Left renal pelvis (tissue), 4 donors: ENCODE measurements at regions not wholly inside any gene's neighbourhood (a gene's known extent, or its start where the extent isn't known, plus 50 kb on each side); places are given as distances from the start of the nearest gene placed in this dataset.
A peak's percentile ranks its signal among the peaks of the same experiment; 100 is the strongest.
"Not testable (repeated sequence)": the region's sequence is repeated elsewhere in the genome, so short reads cannot be mapped to it uniquely, and the experiment has no call there.

Experiments
- DNase-seq, 4 donors: peaks; one replicate each; pipeline ENCODE4 v3.0.0-alpha.2; 2013; ENCODE audit warnings: low read depth in 4 of 4, low spot score in 3 of 4

DNA sequence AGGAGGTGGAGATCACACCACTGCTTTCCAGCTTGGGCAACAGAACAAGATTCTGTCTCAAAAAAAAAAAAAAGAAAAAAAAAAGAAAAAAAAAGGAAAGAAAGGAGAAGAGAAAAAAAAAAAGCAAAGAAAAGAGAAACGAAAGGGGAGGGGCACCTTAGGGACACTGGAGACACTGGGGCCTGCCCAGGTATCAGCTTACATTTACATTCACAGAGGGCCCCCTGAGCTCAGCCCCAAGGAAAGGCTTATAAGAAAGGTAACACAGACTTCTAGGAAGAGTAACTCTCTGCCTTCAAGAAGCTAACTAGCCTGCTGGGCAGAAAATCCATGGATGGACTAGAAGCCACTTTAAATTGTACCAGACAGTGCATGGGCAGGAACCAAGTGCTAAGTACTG lies 108.8 kb downstream of the NPY start:
- DNase-seq, result no peak

DNA sequence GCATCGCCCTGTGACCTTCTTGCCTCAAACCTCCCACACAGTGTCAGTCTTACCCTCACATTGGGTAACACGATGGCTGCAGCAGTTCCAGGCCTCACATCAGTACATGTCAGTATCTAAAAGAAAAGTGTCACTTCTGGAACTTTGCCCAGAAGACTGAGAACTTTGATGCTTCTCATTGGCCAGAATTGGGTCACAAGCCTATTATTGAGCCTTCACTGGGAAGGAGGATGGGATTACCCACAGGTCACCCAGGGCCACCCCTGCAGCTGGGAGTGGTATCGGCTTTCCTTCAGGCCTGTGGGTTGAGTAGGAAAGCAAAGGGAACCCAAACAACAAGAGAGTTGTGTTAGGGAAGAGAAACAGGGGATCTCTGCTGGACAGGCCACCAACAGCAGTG lies 111.5 kb downstream of the NPY start:
- DNase-seq, result peak in 1 of 4 donors; percentile 36

DNA sequence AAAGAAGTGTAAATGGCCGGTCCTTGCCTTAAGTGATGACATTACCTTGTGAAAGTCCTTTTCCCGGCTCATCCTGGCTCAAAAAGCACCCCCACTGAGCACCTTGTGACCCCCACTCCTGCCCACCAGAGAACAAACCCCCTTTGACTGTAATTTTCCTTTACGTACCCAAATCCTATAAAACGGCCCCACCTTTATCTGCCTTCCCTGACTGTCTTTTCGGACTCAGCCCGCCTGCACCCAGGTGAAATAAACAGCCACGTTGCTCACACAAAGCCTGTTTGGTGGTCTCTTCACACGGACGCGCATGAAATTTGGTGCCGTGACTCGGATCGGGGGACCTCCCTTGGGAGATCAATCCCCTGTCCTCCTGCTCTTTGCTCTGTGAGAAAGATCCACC lies 112.4 kb downstream of the NPY start:
- DNase-seq, result not testable (repeated sequence)

DNA sequence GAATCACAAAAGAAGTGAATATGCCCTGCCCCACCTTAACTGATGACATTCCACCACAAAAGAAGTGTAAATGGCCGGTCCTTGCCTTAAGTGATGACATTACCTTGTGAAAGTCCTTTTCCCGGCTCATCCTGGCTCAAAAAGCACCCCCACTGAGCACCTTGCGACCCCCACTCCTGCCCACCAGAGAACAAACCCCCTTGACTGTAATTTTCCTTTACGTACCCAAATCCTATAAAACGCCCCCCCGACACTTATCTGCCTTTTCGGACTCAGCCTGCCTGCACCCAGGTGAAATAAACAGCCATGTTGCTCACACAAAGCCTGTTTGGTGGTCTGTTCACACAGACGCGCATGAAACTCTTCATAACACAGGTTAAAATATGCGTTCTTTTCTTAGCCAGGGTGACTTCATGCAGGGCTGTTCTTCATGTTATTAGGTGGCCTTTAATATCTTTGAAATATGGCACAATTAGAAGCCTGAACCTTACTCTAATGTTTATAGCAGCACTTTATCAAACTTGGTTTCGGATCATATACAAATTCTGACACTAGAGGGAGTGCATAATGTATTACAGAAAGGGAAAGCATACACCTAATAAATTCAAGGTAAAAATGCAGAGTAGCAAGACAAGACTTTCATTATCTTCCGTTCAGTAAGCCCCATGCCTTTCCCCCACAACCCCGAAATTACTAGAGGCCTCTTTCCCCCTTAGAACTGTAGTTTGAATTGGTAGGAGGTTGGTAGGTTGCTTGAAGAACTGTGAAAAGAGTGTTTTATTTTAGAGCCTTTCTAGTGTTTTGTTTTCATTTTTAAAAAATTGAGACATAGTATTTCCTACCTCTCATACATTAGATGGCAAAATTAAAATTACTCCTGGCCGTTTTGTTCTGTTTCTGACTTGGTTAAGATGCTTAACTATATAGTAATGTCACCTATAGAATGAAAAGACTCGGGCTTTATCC lies 117.9 kb downstream of the NPY start:
- no peak for DNase-seq

DNA sequence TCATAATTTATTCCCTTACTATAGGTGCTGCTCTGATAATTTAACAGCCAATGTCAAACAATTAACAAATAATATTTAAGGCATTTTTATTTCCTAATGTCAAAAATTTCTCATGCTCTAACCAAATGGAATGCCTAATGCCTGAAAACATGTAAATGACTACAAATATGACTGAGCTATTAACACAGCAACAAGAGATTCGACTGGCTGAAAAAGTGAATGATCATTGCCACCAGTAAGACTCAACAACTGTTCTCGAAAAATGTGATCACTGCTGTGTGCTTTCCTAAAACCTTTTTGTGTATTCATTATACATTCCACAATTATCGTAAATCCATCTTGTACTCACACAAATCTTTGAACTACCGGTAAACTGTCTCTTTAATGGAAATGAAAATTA lies 118.7 kb downstream of the NPY start:
- no peak for DNase-seq

DNA sequence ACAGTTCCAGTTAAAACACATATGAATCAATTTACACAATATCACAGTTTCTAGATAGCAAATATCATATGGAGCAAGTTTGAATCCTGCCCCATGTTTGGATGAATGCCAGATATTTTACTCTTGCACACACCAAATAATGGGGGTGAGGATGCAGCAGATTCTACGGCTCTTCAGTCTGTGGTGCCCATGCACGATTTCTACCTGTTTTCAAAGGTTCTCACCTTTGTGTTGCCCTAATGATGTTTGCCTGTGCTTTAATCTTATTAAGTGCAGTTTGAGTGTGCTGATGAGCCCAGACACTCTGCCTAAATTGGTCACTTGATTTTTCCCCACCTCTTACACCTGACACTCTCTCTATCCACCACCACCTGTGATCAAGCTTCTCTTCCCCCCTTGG lies 119.6 kb downstream of the NPY start:
- no peak for DNase-seq

DNA sequence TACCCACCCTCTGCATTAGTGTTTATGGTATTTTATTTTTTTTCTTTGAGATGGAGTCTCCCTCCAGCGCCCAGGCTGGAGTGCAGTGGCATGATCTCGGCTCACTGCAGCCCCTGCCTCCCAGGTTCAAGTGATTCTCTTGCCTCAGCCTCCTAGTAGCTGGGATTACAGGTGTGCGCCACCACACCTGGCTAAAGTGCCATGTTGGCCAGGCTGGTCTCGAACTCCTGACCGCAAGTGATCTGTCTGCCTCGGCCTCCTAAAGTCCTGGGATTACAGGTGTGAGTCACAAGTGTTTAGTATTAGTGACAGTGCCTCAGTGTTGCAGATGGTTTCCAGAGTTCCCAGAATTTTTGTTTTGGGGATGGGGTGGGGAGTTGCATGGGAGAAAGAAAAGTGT lies 120.3 kb downstream of the NPY start:
- DNase-seq, result no peak

DNA sequence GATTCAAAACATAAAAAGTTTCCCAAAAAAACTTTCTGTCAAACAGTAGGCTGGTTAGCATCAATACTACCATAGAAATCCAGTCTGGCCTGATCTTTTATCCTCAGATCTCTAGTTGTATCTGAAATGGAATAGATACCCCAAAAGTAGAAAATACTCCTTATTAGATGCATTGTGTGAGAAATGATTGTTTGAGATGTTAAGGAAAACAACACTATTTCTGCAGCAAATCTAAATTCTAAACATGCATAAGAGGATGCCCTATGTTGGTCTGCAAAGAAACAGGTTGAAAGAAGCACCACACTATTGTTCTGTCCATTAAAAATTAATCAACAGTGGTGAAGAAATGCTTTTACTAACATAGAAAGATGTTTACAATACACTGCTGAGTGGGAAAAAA lies 121.0 kb downstream of the NPY start:
- DNase-seq, result no peak

DNA sequence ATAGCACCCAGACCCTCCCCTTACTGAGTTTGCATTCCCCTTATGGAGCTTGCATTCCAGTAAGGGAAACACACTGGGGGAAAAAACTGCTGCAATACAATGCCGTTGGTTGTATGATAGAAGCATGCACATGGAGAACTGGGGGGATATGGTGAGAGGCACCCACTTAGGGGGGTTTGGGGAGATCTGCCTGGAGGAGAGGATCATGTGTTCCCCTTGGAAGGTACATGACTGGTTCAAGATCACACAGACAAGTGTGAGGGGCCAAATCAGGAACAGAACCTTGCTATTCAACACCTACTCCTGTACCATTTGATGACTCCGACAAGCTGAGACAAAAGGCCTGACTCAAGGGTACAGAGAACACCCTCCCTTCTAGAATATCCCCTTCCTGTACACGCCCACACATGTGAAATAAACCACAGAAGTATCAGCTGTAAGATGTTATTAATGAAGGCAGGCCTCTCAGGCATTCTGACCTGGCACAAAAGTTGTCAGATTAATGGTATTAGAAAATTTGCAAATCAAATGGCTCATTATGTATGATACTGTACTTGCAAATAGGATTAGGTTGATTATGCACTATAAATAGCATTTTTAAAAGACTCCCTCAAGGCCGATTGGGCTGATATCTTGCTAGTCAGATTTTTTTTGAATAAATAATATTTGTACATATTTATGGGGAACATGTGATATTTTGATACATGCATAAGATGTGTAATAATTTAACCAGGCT lies 122.2 kb downstream of the NPY start:
- no peak for DNase-seq

DNA sequence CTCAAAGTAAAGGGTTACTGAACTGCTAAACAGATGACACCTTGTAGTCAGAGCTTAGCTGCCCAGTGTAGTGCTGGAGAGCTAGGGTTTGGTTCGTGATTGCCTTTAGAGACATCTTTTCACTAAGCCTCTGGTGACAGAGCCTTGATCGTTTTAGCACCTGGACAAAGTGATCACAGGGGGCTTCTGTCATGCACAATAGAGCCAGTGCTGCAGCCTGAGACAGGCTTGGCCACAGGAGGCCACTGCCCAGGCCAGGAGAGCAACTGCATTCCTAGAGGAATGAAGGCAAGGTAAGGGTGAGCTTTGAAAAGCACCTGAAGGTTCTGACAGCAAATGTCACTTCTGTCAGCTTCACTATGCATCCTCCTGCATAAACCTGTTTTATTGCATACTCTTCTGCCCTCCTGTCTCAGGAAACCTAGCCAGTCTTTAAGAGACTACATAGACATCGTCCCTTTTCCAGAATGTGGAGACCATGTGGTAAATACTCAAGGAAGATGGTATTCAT lies 122.9 kb downstream of the NPY start:
- no peak for DNase-seq

DNA sequence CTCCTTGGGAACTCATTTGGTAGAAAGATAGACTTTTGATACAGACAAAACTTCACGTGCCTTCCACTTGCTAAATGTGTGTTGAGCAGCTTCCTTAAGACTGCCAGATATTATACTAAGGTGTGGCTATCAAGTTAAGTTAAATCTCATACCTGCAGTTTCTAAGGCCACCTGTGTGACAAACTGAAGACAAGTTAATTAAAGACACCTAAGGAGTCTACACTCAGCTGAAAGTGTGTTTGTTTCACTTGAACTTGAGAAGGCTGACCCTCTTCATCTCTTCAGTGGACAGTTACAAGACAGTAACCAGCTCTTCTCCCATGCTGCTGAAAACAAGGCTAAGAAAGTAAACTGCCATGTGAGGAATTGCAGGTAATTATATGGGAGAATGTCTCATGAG lies 124.0 kb downstream of the NPY start:
- DNase-seq, result no peak

DNA sequence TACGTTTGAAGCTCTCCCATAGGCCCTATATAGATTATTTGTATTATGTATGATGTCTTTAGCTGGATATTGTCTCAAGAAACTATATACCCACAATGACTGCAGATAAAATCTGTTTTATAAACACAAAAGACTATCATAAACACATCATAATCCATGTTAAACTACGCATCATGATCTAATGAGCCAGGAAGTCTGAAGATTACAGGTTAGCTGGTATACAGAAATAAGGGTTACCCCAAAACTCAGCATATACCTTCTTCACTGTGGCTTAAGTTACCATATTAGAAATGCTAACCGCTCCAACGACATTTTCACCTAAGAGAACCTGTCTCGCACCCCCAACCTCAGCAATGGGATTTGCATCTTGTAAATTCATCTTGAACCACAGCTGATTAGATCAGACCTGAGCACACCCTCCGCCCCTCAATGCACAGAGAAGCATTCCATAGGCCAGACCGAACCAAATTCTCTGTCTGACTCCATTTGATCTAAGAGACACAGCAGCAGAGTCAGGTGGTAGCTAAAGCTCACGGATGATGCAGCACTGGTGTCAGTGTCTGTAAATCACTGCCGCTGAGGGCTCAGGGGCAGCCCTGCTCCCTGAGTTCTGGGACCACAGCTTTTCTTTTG lies 124.9 kb downstream of the NPY start:
- no peak for DNase-seq

DNA sequence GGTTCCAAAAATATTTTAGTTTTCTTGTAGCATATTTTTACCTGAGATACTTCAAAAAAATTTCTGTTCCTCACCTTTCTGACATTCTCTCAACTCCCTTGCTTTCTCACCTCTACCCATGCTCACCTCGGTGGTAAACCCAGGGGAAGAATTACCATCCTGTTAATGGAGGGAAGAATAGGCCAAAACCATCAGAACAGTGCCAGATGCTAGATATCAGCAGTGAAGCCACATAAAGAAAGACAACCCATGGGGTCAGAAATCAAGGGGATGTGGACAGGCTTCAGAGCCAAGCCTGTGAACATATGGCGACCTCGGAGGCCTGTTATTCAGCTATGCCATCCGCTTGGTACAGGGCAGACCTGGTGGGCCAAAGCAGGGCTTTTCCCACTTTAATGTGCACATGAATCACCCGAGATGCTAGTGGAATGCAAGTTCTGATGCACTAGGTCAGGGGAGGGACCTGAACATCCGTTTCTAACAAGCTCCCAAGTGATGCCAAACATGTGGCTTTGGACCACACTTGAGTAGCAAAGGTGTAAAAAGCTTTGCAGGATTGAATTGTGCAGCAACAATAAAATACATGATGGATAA lies 125.5 kb downstream of the NPY start:
- no peak for DNase-seq

DNA sequence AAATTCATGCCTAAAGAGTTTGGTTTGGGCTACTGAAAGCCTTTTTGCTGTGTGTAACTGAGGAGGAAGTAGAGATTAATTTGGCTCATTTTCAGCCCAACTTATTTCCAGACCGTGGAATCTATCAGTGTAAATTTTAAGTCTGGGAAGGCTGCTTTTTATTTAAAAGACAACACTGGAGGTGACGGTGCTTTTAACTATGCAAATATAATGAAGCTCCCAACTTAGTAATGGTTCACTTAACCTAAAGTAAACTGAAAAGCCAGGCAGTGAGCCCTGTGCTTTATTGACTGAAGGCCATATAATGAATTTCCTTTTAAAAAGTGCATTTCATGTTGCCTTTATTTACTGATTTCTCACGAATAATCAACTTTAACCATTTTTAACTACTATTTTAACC lies 127.2 kb downstream of the NPY start:
- DNase-seq, result no peak

DNA sequence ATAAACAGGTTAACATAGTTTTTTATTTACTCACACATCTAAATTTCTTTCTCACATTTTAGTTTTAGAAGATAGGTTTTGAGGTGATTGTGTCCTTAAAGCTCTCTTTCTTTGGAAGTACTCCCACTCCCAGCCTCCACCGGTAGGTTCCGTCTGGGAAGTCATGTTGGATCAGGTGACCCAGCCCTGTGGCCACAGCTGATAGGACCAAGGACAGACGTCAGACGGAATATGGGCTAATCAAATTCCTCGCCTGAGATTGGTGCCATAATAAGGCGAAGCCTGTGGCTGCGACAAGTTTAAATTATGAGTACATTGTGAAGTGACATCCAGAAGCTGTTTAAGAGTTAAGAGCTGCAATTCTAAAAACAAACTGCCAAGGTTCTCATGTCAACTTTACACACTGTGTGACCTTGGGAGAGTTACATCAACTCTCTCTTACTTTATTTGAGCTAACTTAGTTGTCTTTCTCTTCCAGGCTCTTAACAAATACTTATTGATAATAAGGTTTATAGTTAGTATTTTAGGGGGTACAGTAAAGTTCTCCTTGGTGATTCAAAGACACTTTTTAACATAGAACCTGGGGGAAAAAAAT lies 133.6 kb downstream of the NPY start:
- DNase-seq, result no peak

DNA sequence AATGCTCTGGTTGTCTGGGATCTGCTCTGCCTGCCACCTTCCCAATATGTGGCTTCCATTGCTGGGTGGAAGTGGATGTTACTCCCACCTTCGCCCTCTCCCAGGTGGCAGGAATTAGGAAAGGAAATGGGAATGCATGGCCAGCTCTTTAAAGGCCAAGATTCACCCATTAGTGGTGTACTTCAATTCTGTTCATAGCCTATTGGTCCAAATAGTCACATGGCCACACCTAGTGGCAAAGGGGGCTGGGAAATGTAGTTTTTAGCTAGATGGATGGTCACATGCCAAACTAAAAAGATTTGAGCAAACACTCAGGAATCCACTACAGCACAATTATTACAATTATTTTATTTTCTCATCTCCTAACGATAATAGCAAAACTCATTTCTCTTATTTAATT lies 135.1 kb downstream of the NPY start:
- no peak for DNase-seq

DNA sequence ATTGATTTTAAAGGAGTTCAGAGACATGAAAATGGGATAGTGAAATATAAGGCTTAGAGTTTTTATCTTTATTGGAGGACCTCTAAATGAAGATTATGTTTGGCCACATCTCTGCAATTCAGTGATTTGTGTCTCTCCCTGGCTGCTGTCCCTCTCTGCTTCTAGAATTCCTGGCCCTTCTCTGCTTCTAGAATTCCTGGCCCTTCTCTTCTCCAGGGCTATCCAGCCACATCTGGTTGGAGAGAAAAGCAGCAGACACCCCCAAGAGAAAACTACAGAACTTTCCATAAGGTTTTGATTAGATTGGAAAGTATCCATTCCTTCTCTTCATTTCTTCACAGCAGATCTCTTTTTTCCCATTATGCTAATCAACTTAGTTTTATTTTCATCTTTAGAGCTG lies 135.5 kb downstream of the NPY start:
- DNase-seq, result no peak

DNA sequence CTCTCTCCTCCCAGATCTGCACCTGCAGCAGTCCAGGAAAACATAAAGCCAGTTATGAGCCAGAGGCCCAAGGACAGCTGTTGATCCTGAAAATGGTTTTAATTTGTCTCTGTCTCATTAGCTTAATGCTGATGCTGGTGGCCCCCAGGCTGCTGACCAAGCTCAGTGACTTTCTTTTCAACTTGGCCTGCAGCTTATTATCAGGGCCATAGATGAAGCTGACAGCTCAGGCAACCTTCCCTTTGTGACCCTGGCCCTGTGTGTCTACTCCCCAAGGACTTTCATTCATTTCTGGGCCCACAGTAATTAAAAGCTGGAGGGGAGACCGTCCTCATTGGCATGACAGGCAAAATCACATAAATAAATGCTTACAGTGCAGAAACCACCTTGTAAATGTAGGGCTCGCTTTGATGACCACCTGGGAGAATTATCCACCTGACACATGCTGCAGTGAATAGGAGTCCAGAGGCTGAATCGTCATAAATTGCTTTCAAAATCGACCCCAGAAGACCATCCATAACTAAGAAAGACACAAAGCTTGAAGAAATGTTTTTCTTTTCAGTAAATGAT lies 138.5 kb downstream of the NPY start:
- no peak for DNase-seq

DNA sequence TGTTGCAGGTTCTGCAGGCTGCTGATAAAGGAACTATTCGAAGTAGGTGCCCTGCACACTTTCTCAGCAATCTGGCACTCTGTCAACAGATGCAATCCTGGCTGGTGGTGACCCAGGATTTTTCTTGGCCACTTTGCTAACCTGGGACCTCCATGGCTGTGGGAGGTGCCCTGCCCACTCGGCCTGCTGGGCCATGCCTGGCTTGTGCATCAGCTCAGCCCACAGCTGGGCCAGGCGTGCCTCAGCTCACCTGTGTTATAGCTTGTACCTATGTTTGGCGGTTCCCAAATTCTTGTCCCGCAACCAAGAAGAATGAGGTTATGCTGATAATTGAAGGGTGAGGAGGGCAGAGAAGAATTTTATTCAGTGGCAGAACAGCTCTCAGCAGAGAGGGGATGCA lies 141.7 kb downstream of the NPY start:
- DNase-seq, result no peak

DNA sequence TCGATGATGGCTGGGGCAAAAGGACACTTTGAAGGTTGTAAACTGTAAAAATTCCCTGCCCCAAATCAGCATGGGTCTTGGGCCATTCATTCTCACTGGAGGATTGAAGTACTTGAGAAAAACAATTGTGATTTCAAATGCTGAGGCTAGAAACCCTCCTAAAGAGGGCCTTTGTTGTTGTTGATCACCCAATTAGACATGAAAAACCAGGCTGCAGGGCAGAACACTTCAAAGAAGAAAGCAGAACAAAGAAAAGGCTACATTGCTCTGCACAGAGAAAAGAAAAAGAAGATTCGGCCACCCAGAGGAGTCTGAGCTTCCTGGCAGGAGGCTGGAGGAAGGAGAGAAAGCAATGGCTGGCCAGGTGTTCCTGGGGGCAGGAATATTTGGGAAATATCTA lies 143.1 kb downstream of the NPY start:
- no peak for DNase-seq
